GM12865 (cell line): ENCODE measurements at regions not wholly inside any gene's neighbourhood (a gene's known extent, or its start where the extent isn't known, plus 50 kb on each side); places are given as distances from the start of the nearest gene placed in this dataset.

Experiments
- DNase-seq: peaks from one replicate; pipeline ENCODE4 v3.0.0; 2010; ENCODE audit warnings: low read depth
- H3K4me3 ChIP-seq: 2 replicates; pipeline ENCODE4 v1.5.1; 2011; ENCODE audit warnings: mild to moderate bottlenecking, low read depth, low read length, control low read depth
- CTCF ChIP-seq: IDR thresholded peaks from 2 replicates; pipeline ENCODE4 v1.5.1; 2011; ENCODE audit warnings: low read length, control low read depth, low read depth, inconsistent platforms; ENCODE audit not compliant: insufficient read depth; ENCODE audit errors: missing control alignments

GRCh38 chr13:19264711-19265110 is 83.1 kb upstream of the TUBA3C start:
- no peak for TF ChIP-seq CTCF
- DNase-seq = no peak
- no peak overlapping the region for H3K4me3 ChIP-seq

- no peak overlapping the region for H3K4me3 ChIP-seq
- no peak for DNase-seq
- TF ChIP-seq CTCF = no peak
Measured at GRCh38 chr13:19252381-19252780, 70.8 kb upstream of the TUBA3C start.

- peak; percentile 66 for DNase-seq
- TF ChIP-seq CTCF = no peak
- no peak overlapping the region for H3K4me3 ChIP-seq
Measured at GRCh38 chr13:19239114-19239860, 57.7 kb upstream of the TUBA3C start.
